ENCODE measurements at regions not wholly inside any gene's neighbourhood (a gene's known extent, or its start where the extent isn't known, plus 50 kb on each side); places are given as distances from the start of the nearest gene placed in this dataset.
"Not testable (repeated sequence)": the region's sequence is repeated elsewhere in the genome, so short reads cannot be mapped to it uniquely, and the experiment has no call there.

DNA sequence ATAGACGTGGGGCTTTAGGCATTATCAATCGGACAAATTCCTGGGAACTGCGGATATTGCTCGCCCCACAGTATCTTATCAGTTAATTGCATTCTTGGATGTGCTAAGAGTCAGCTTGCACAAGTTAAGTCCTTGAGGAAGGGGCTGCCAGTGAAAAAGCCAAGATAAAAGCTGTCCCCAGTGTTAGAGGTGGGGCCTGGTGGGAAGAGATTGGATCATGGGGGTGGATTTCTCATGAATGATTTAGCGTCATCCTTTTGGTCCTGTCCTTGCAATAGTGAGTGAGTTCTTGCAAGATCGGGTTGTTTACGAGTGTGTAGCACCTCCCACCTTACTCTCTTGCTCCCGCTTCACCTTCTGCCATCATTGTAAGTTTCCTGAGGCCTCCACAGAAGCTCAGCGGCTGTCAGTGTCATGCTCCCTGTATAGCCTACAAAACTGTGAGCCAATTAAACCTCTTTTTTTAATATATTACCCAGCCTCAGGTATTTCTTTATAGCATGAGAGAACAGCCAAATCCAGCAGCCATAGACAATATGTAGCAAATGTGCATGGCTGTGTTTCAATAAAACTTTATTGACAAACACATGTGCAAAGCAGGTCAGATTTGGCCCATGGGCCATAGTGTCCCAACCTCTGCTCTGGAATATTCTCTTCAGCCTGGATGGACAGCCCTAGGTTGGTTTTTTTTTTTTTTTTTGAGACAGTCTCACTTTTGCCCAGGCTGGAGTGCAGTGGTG lies 189.2 kb downstream of the OTOP1 start:
- not testable (repeated sequence) for DNase-seq (ENCODE audit: low spot score)

- DNase-seq (ENCODE audit: low spot score): not testable (repeated sequence)
Measured at GRCh38 chr4:4045823-4046222, 180.9 kb downstream of the OTOP1 start.

GRCh38 chr4:4046686-4047085 lies 180.0 kb downstream of the OTOP1 start:
- not testable (repeated sequence) for DNase-seq (ENCODE audit: low spot score)

GRCh38 chr4:4047202-4047601 lies 179.5 kb downstream of the OTOP1 start:
- DNase-seq (ENCODE audit: low spot score): not testable (repeated sequence)

DNA sequence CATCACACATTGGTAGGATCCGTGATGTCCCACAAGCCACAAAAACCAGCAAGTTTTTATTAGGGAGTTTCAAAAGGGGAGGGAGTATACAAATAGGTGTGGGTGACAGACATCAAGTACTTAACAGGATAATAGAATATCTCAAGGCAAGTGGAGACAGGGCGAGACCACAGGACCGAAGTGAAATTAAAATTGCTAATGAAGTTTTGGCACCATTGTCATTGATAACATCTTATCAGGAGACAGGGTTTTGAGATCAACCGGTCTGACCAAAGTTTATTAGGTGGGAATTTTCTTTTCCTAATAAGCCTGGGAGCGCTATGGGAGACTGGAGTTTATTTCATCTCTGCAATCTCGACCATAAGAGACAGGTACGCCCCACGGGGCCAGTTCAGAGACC lies 178.5 kb downstream of the OTOP1 start:
- DNase-seq (ENCODE audit: low spot score): not testable (repeated sequence)

- DNase-seq (ENCODE audit: low spot score): not testable (repeated sequence)
Measured at GRCh38 chr4:4050781-4051180, 175.9 kb downstream of the OTOP1 start.

DNA sequence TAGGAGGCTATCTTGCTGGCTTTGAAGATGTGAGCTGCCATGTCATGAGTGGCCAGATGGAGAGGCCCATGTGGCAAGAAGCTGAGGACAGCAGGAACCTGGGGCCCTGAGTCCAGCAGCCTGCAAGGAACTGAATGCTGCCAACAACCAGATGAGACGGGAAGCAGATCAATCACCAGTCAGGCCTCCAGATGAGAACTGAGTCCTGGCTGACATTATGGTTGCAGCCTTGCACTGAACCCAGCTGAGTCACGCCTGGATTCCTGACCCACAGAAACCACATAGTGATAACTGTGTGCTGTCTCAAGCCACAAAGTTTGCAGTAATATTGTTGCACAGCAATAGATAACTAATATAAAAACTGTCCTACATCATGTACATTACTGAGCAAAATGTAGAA lies 173.8 kb downstream of the OTOP1 start:
- DNase-seq (ENCODE audit: low spot score): not testable (repeated sequence)

- DNase-seq (ENCODE audit: low spot score): not testable (repeated sequence)
Measured at GRCh38 chr4:4057226-4057625, 169.5 kb downstream of the OTOP1 start.

GRCh38 chr4:4084171-4084570 lies 142.6 kb downstream of the OTOP1 start:
- DNase-seq (ENCODE audit: low spot score): not testable (repeated sequence)

DNA sequence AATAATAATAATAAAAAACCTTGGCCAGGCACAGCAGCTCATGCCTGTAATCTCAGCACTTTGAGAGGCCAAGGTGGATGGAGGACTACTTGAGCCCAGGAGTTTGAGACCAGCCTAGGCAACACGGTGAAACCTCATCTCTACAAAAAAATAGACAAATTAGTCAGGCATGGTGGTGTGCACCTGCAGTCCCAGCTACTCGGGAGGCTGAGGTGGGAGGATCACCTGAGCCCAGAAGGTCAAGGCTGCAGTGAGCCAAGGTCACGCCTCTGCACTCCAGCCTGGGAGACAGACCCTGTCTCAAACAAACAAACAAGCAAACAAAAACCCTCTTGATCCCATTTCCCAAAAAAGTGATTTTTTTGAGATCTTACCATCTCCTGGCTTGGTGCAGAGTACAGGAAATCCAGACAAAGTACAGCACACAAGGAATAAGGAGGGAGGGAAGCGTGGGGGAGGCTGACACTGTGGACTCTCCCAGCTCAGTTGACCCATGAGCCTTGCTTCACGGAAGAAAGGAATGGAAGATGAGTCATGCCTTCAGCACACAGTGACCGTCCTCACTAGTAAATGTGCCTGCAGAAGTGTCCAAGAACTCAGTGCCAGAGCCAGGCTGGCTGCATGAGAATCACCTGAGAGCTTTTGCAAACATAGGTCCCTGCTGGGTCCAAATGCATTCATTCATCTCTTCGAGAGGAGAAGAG lies 136.9 kb downstream of the OTOP1 start:
- not testable (repeated sequence) for DNase-seq (ENCODE audit: low spot score)

DNA sequence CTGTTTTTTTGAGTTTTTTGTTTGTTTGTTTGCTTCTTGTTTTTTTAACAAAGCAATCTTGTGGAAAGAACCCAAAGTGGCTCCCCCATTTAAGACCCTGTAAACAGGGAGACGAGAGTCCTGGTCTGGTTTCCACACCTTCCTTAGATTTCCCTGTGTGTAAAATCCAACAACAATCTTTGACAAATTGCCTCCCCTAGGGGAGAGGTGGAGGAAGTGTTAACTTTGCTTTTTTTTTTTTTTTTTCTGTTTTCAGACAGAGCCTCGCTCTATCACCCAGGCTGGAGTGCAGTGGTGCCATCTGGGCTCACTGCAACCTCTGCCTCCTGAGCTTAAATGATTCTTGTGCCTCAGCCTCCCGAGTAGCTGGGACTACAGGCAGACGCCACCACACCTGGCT lies 136.0 kb downstream of the OTOP1 start:
- not testable (repeated sequence) for DNase-seq (ENCODE audit: low spot score)

DNA sequence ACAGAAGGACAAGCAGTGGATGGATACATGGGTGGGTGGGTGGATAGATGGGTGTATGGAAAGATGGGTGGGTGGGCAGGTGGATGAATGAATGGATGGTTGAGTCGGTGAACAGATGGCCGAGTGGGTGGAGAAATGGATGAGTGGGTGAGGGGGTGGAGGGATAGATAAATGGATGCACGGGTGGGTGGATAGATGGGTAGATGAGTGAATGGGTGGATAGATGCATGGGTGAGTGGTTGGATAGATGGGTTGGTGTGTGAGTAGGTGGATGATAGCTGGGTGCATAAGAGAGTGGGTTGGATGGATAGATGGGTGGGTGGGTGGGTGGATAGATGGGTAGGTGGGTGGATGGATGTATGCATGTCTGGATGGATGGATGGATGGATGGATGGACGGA lies 134.6 kb downstream of the OTOP1 start:
- not testable (repeated sequence) for DNase-seq (ENCODE audit: low spot score)

DNA sequence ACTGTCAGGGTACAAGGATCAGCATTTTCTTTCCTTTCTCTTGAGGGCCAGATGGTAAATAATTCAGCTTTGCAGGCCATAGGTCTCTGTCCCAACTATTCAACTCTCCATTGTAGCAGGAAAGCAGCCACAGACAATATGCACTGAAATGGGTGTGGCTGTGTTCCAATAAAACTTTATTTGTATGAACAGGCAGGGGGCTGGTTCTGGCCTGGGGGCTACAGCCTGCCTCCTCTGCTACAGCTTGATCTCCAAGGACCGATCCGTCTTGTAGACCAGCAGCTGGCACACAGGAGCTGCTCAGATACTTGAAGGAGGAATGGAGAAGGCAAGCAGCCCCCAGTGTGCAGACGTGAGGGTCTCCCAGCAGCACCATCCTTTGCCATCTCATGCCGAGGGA lies 127.1 kb downstream of the OTOP1 start:
- not testable (repeated sequence) for DNase-seq (ENCODE audit: low spot score)

- not testable (repeated sequence) for DNase-seq (ENCODE audit: low spot score)
Measured at GRCh38 chr4:4106923-4107322, 119.8 kb downstream of the OTOP1 start.

DNA sequence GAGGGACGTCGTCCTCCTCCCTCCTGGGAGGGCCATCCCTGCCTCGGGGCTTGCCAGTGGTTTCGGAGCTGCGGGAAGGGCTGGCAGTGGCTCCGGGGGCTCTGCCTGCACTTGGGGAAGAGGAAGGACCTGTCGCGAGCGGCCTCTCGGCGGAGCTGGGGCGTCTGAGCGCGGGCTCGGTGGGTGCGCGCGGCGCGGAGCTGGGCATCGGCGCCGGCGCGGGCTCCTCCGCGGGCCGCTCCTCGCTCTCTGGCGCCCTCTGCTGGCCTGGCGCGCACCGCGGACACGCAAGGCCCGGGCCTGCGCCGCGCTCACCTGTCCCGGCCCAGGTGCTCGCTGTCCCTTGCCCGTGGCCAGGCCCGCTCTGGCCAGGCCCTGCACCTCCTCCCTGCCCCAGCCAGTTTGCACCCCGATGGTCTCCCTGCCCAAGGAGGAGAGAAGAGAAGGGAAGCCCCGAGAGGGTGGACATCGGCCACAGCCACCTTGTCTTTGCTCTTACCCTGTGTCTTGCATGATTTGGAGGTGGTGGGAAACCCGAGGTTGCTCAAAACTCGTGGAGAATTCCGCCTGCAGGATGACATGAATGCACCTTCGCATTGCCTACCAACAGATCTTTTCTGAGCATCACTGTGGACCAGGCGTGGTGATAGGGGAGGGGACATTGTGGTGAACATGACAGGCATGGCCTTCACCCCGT lies 119.2 kb downstream of the OTOP1 start:
- peak; percentile 81 for DNase-seq (ENCODE audit: low spot score)

DNA sequence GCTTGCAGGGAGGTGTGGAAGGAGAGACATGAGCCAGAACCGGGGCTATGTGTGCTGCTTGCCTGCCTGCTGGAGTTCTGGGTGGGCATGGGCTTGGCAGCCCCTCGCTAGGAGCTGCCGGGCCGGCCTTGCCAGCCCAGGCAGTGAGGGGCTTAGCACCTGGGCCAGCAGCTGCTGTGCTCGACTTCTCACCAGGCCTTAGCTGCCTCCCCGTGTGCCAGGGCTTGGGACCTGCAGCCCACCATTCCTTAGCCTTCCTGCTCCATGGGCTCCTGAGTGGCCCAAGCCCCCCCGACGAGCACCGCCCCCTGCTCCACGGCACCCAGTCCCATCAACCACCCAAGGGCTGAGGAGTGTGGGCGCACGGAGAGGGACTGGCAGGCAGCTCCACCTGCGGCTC lies 111.3 kb downstream of the OTOP1 start:
- not testable (repeated sequence) for DNase-seq (ENCODE audit: low spot score)

DNA sequence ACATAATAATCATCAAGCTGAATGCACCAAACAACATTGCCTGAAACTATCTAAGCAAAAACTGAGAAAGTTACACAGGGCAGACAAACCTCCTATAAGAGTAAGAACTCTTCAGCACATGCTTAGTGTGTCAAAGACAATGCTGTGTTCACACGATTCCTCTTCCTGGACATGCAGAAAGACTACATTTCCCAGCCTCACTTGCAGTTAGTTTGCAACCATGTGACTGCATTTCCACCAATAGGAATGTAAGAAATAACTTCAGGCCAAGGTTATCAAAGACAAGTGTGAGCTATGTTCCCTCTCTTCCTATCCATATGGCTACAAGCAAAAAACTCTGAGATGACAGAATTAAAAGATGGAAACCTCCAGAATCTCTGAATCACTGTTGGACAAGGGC lies 109.8 kb downstream of the OTOP1 start:
- DNase-seq (ENCODE audit: low spot score): peak; percentile 29

DNA sequence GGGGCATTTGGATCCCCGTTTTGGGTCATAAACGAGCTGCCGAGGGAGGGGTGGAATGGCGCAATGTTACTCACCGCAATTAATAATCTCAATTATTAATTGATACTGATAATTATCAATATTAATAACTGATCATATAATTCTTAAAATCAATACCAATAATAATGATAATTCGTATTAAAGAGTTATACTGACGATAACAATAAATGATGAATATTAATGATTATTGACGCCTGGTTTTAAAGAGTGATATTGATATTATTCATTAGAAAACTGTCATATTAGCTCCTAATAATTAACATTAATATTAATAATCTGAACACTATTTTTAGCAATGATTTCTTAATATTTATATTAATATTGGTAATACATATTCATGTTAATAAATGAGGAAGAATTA lies 92.4 kb downstream of the OTOP1 start:
- DNase-seq (ENCODE audit: low spot score): not testable (repeated sequence)

DNA sequence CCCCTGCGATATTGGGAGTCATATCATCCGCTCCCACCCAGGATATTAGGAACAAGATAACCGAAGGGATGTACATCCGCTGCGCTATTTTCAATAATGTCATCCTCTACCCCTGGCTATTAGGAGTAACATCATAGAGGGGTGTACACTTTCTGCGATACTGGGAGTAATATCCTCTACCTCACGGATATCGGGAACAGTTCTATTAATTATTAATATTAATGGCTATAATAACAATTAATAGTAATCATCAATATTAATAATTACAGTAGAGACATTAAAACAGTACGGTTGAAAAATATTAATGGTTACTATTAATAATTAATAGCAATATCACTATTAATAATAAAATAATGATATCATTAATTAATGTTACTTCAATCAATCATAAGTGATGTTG lies 90.1 kb downstream of the OTOP1 start:
- not testable (repeated sequence) for DNase-seq (ENCODE audit: low spot score)

Measured in germinal center (tissue), 1 donor.